GM21576 (cell line): ENCODE measurements at regions not wholly inside any gene's neighbourhood (a gene's known extent, or its start where the extent isn't known, plus 50 kb on each side); places are given as distances from the start of the nearest gene placed in this dataset.
"Not testable (repeated sequence)": the region's sequence is repeated elsewhere in the genome, so short reads cannot be mapped to it uniquely, and the experiment has no call there.

Experiments
- ATAC-seq: cut with Tn5 transposase; IDR thresholded peaks from one replicate; pipeline ENCODE4 v1.9.1; 2021; ENCODE audit warnings: mild to moderate bottlenecking, moderate library complexity; ENCODE audit not compliant: unreplicated experiment

- not testable (repeated sequence) for ATAC-seq
Observed at GRCh38 chr11:49817705-49818430, 134.3 kb upstream of the OR4C13 start.

GRCh38 chr11:49823188-49823587, 129.0 kb upstream of the OR4C13 start:
- not testable (repeated sequence) for ATAC-seq

DNA sequence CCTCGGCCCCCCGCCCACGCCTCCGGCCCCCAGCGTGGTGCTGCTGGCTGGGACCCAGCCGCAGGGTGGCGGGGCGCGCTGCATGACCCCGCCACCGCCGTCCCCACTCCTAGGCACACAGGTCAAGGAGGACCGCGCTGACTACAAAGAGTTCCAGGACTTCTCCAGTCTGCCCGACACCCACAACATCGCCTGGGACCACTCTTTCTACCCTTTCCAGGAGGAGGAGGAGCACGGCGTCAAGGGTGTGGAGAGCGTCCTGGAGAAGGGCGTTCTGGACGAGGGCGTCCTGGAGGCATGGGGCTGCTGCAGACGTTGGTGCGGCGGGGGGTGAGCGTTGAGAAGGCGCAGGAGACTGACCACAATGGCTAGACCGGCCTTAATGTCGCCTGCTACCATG, 101.7 kb upstream of the OR4C13 start:
- ATAC-seq, result not testable (repeated sequence)

- ATAC-seq, result no peak
Observed at GRCh38 chr11:49851511-49851910, 100.7 kb upstream of the OR4C13 start.

DNA sequence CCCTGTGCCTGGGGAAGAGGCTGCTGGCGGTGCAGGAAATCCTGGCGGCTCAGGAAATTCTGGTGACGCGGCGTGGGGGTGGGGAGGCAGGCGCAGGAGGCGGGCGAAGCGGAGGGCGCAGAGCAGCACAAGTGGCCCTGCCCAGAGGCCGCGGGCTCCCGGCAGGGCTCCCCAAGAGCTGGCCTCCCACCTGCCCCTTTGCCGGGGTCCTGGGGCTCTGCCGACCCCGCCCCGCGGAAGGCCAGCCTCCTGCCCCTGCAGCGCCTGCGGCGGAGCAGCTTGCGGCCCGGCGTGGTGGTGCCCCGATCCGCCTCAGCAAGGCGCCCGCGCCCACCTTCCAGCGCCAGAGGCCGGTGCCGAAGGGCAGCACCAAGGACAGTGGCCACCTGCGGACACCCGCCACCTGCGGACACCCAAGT, 100.2 kb upstream of the OR4C13 start:
- ATAC-seq, result no peak

DNA sequence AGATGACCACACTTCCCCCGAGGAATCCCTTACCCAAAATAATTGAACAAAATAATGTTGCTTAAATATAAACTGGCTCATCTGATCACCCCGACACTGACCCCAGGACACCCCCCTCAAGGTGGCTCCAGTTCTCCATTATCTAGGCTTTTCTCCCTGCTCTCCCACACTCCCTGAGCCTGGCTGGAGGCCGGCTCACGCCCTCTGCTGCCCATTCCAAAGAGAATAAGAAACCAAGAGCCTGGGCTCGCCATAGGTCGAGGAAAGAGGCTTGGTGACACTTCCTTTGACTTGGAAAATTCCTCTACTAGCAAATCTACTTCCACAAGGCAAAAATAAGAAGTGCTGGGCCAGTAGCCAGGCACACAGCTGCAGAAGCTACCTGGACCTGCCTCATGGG, 63.3 kb upstream of the OR4C13 start:
- not testable (repeated sequence) for ATAC-seq

- not testable (repeated sequence) for ATAC-seq
Observed at GRCh38 chr11:49891910-49892671, 60.1 kb upstream of the OR4C13 start.

DNA sequence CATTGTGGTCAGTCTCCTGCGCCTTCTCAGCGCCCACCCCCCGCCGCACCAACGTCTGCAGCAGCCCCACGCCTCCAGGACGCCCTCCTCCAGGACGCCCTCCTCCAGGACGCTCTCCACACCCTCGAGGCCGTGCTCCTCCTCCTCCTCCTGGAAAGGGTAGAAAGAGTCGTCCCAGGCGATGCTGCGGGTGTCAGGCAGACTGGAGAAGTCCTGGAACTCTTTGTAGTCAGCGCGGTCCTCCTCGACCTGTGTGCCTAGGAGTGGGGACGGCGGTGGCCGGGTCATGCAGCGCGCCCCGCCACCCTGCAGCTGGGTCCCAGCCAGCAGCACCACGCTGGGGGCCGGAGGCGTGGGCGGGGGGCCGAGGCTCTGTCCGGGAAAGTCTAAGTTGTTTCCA, 58.7 kb upstream of the OR4C13 start:
- not testable (repeated sequence) for ATAC-seq
